ENCODE measurements at regions not wholly inside any gene's neighbourhood (a gene's known extent, or its start where the extent isn't known, plus 50 kb on each side); places are given as distances from the start of the nearest gene placed in this dataset.

DNA sequence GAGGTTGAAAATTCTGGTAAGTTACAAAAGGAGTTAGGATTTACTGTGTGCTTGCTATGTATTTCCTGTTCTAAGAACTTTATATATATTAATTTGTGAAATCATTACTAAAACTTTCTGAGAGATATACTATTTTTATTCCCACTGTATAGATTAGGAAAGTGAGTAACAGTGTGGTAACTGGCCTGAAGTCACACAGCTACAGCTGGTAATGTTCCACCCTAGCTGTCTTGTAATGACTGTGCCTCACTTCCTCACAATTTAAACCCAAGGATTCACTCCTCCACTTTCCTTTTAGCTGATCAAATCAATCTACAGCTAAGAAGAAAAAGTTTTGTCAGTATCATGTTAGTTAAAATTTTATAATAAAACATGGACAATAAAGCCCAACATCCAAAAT, 278.8 kb downstream of the GAS1 start:
- Histone ChIP-seq H3K27ac (ENCODE audit: low read depth, low read length) (no peak overlapping the region), H3K9me3 (ENCODE audit: control insufficient read depth, insufficient read depth, low read length) (no peaks in the 10 kb centered on the region; the same call in 1 of the 2 replicates), H3K9me2 (replicated peaks; ENCODE audit: control insufficient read depth, low read length) (no peaks in the 10 kb centered on the region), H3K36me3 (ENCODE audit: control insufficient read depth, low read length) (no peaks in the 10 kb centered on the region), H4K20me1 (ENCODE audit: control insufficient read depth, insufficient read depth, low read depth, low read length) (no peaks in the 10 kb centered on the region), H3F3A (ENCODE audit: control insufficient read depth, insufficient read depth) (no peaks in the 10 kb centered on the region), H3K27me3 (ENCODE audit: control insufficient read depth, low read length) (no peaks in the 10 kb centered on the region), H3K4me3 (ENCODE audit: low read length) (no peak overlapping the region), H3K79me2 (ENCODE audit: control insufficient read depth, low read length) (no peaks in the 10 kb centered on the region), H3K4me2 (ENCODE audit: low read length) (no peak overlapping the region), H3K4me1 (ENCODE audit: control insufficient read depth, low read length) (no peaks in the 10 kb centered on the region)
- TF ChIP-seq, protein P1, sequence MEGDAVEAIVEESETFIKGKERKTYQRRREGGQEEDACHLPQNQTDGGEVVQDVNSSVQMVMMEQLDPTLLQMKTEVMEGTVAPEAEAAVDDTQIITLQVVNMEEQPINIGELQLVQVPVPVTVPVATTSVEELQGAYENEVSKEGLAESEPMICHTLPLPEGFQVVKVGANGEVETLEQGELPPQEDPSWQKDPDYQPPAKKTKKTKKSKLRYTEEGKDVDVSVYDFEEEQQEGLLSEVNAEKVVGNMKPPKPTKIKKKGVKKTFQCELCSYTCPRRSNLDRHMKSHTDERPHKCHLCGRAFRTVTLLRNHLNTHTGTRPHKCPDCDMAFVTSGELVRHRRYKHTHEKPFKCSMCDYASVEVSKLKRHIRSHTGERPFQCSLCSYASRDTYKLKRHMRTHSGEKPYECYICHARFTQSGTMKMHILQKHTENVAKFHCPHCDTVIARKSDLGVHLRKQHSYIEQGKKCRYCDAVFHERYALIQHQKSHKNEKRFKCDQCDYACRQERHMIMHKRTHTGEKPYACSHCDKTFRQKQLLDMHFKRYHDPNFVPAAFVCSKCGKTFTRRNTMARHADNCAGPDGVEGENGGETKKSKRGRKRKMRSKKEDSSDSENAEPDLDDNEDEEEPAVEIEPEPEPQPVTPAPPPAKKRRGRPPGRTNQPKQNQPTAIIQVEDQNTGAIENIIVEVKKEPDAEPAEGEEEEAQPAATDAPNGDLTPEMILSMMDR (IDR thresholded peaks at IDR 0.05; ENCODE audit: low read depth, low read length, poor library complexity, severe bottlenecking) = no peak
- no peak for TF ChIP-seq EZH2phosphoT487 (IDR thresholded peaks at IDR 0.05; ENCODE audit: borderline replicate concordance, low read length)

DNA sequence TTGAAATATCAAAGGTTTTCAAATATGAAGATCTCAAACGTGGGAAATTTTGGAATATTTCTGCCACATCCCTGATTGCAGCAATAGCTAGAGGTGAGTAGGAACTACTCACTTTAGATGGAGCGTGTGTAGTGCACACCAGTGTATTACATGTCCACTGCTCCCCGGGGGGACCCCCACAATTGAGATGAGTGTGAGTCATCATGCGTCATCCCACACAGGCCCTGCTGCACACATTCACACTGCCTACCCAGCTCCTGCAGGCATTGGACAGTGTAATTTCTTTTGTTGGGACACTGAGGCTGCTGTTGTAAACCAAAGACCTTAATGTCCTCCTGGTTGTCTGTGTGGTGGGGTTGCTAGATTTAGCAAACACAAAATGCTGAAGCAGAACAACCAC, 280.0 kb downstream of the GAS1 start:
- Histone ChIP-seq H3K4me3 (ENCODE audit: low read length) (no peak overlapping the region), H3K27ac (ENCODE audit: low read depth, low read length) (no peak overlapping the region), H3K27me3 (ENCODE audit: control insufficient read depth, low read length) (no peaks in the 10 kb centered on the region), H3K9me3 (ENCODE audit: control insufficient read depth, insufficient read depth, low read length) (no peaks in the 10 kb centered on the region; the same call in 1 of the 2 replicates), H3F3A (ENCODE audit: control insufficient read depth, insufficient read depth) (no peaks in the 10 kb centered on the region), H3K79me2 (ENCODE audit: control insufficient read depth, low read length) (no peaks in the 10 kb centered on the region), H3K4me1 (ENCODE audit: control insufficient read depth, low read length) (no peaks in the 10 kb centered on the region), H4K20me1 (ENCODE audit: control insufficient read depth, insufficient read depth, low read depth, low read length) (no peaks in the 10 kb centered on the region), H3K9me2 (replicated peaks; ENCODE audit: control insufficient read depth, low read length) (no peaks in the 10 kb centered on the region), H3K4me2 (ENCODE audit: low read length) (no peak overlapping the region), H3K36me3 (ENCODE audit: control insufficient read depth, low read length) (no peaks in the 10 kb centered on the region)
- TF ChIP-seq, protein P1 (IDR thresholded peaks at IDR 0.05; ENCODE audit: low read depth, low read length, poor library complexity, severe bottlenecking) = no peak
- no peak for TF ChIP-seq EZH2phosphoT487 (IDR thresholded peaks at IDR 0.05; ENCODE audit: borderline replicate concordance, low read length)

DNA sequence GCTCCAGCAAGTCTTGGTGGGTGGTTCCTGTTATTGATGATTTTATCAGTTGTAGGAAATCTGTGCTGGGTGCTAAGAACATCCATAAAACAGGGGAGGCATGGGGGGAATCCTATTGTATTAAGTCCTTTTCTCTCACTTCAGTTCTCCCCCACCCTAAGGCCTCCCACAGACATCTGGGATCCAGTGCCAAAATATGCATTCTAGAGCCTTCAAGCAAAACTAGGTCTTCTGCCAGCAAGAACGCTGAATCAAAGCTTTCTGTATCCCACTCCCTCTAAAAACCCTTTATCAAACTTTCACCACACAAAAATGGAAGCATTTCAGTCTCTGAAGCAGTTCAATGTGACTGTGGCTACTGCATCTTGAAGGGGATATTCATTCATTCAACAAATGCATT, 281.9 kb downstream of the GAS1 start:
- Histone ChIP-seq H3K4me2 (ENCODE audit: low read length) (no peak overlapping the region), H3K27me3 (ENCODE audit: control insufficient read depth, low read length) (no peaks in the 10 kb centered on the region), H3K27ac (ENCODE audit: low read depth, low read length) (no peak overlapping the region), H3F3A (ENCODE audit: control insufficient read depth, insufficient read depth) (no peaks in the 10 kb centered on the region), H3K4me1 (ENCODE audit: control insufficient read depth, low read length) (no peaks in the 10 kb centered on the region), H3K9me2 (replicated peaks; ENCODE audit: control insufficient read depth, low read length) (no peaks in the 10 kb centered on the region), H3K79me2 (ENCODE audit: control insufficient read depth, low read length) (no peaks in the 10 kb centered on the region), H3K9me3 (ENCODE audit: control insufficient read depth, insufficient read depth, low read length) (no peaks in the 10 kb centered on the region; the same call in 1 of the 2 replicates), H3K4me3 (ENCODE audit: low read length) (no peak overlapping the region), H4K20me1 (ENCODE audit: control insufficient read depth, insufficient read depth, low read depth, low read length) (no peaks in the 10 kb centered on the region), H3K36me3 (ENCODE audit: control insufficient read depth, low read length) (no peaks in the 10 kb centered on the region)
- TF ChIP-seq, protein P1 (IDR thresholded peaks at IDR 0.05; ENCODE audit: low read depth, low read length, poor library complexity, severe bottlenecking) = no peak
- no peak for TF ChIP-seq EZH2phosphoT487 (IDR thresholded peaks at IDR 0.05; ENCODE audit: borderline replicate concordance, low read length)

DNA sequence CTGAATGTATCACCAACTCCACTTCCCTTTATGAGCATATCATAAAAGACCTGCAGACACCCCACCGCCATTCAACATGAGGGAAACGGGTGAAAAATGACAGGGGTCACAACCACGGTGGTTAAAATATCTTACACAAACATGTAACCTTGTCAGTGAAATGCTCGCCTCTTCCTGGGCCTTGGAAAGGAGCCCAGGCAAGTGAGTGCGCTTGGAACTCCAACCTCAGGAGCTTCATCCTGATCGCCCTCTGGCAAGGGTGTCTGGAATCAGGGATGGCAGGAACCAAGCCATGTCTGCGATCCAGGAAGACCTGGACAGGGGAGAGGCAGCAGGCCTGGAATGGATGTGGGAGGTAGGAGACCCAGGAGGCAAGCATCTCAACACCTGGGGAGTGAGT, 282.7 kb downstream of the GAS1 start:
- Histone ChIP-seq H3K9me2 (replicated peaks; ENCODE audit: control insufficient read depth, low read length) (no peaks in the 10 kb centered on the region), H3K36me3 (ENCODE audit: control insufficient read depth, low read length) (no peaks in the 10 kb centered on the region), H3K27me3 (ENCODE audit: control insufficient read depth, low read length) (no peaks in the 10 kb centered on the region), H4K20me1 (ENCODE audit: control insufficient read depth, insufficient read depth, low read depth, low read length) (no peaks in the 10 kb centered on the region), H3K4me3 (ENCODE audit: low read length) (no peak overlapping the region), H3K27ac (ENCODE audit: low read depth, low read length) (no peak overlapping the region), H3K4me1 (ENCODE audit: control insufficient read depth, low read length) (no peaks in the 10 kb centered on the region), H3K4me2 (ENCODE audit: low read length) (no peak overlapping the region), H3F3A (ENCODE audit: control insufficient read depth, insufficient read depth) (no peaks in the 10 kb centered on the region), H3K9me3 (ENCODE audit: control insufficient read depth, insufficient read depth, low read length) (no peaks in the 10 kb centered on the region), H3K79me2 (ENCODE audit: control insufficient read depth, low read length) (no peaks in the 10 kb centered on the region)
- TF ChIP-seq EZH2phosphoT487 (IDR thresholded peaks at IDR 0.05; ENCODE audit: borderline replicate concordance, low read length) = no peak
- TF ChIP-seq, protein P1 (IDR thresholded peaks at IDR 0.05; ENCODE audit: low read depth, low read length, poor library complexity, severe bottlenecking) = no peak

All from DOHH2 (cell line).